GM12892 (cell line): ENCODE measurements at regions not wholly inside any gene's neighbourhood (a gene's known extent, or its start where the extent isn't known, plus 50 kb on each side); places are given as distances from the start of the nearest gene placed in this dataset.

ENCODE experiments used
- POLR2A ChIP-seq: IDR thresholded peaks from 2 replicates; pipeline ENCODE4 v1.6.1; 2011; ENCODE audit warnings: low read depth, low read length, control low read depth
- POLR2AphosphoS5 ChIP-seq: IDR thresholded peaks from 2 replicates; pipeline ENCODE4 v1.6.1; 2011; ENCODE audit warnings: low read depth, low read length, control low read depth
- TAF1 ChIP-seq: IDR thresholded peaks from 2 replicates; pipeline ENCODE4 v1.6.1; 2011; ENCODE audit warnings: low read depth, mild to moderate bottlenecking, control low read depth, low read length, borderline replicate concordance

GRCh38 chr6:68134796-68135195, 500.3 kb upstream of the ADGRB3 start:
- TF ChIP-seq POLR2AphosphoS5 (no peak), POLR2A (no peak), TAF1 (no peak)
